GM18873 (cell line): ENCODE measurements at regions not wholly inside any gene's neighbourhood (a gene's known extent, or its start where the extent isn't known, plus 50 kb on each side); places are given as distances from the start of the nearest gene placed in this dataset.

ENCODE experiments used
- ATAC-seq: cut with Tn5 transposase; IDR thresholded peaks from one replicate; pipeline ENCODE4 v1.9.1; 2021; ENCODE audit warnings: mild to moderate bottlenecking, moderate library complexity, moderate number of reproducible peaks; ENCODE audit not compliant: unreplicated experiment, low FRiP score

DNA sequence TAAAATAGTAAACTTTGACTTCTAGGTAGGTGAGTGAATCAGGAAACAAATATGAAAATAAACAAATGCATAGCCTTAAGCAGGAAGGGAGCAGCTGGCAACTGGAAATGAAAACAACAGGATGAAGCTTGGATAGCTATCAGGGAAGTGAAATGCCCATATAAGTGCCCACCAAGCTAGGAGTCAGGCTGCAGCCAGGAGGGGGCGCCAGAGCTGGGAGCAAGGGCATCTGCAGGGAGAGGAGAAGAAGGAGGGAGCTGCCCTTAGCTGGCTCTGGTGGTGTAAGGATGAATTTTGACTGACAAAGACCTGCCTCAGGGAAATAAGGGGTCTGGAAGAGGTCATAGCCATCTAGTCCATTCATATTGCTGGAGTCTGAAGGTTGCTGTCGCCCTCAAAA is 298.3 kb downstream of the TDRD15 start:
- no peak for ATAC-seq

DNA sequence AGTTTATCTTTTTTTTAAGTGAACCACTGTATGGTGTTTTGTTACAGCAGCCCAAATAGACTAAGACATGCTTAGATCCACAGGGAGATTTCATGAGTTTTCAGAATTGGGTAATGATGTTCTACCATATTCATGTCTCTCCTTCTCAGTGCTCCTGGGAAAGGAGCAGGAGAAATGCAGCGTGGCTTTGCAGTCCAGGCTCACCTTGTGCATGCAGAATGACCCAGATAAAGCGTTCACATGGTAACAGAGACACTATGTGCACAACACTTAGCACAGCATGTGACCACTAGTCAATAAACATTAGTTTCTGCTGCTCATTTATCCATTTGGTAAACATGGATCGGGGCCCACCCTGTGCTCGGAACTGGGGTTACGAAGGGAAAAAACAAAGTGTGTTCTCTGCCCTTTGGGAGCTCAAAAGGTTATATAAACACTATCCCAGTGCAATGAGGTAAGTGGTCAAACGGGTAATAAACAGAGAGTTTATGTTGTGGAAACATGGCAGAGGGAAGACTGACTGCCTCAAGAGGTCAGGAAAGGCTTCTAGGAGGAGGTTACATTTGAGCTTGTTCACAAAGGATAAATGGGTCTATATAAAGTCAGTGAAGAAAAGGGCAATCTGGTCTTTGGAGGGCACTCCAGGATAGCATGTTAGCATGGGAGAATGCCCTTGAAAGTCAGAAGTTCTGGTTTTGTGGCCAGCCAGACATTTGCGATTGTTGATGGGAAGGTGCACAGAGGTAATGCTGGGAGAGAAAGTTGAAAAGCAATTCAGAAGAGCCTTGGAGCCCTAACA is 299.2 kb downstream of the TDRD15 start:
- ATAC-seq = no peak

DNA sequence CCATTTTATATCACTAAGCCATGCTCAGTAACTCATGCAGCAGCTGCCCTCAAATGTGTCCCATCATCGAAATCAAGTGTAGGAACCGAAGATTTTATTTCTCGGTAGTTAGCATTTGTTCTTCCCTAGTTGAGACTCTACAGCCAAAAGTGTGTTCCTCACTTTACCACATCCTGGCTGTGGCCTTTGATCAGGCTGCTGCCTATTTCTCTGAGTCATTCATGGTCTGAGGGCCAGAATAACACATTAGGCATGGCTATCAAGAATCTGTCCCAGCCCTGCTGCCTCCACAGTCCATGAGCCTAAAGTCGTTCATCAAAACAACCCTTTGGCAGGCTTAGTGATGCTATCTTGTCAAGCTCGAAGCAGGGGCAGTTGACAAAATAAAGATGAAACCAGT is 300.1 kb downstream of the TDRD15 start:
- no peak for ATAC-seq

DNA sequence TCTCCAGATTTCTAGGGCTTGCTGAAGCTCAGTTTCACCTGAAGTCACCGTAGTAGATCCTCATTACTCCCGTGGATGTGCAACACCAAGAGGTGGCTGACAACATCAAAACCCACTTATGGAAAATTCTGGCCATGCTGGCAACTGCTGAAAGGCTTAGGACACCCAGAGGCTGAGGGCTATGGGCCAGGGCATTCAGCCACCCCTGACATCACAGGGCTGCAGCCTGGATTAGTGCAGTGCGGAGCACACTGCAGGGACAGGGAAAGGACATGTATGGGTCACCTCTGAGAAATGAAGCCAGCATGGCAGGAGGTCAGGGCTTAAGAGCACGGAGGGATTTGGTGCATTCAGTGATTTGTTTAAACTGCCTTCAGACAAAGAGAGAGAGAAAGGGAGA is 300.6 kb downstream of the TDRD15 start:
- ATAC-seq = no peak

DNA sequence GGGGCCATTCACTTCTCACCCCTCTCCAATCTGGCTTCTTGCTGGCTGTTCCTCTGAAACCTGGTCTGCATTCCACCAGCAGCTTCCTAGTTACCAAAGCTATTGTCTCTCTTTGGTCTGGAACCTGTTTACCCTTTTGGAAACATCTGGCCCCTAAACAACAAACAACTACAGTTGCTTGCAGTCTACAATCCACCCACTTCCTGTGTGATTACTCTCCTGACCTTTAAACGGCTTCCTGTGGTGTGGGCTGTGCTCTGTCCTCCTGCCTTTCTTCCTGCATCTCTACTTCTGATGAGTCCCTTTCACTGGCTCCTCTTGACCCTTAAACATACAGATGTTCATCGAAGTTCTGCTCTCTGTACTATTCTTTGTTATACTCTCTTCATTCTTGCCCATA is 303.8 kb downstream of the TDRD15 start:
- no peak for ATAC-seq

DNA sequence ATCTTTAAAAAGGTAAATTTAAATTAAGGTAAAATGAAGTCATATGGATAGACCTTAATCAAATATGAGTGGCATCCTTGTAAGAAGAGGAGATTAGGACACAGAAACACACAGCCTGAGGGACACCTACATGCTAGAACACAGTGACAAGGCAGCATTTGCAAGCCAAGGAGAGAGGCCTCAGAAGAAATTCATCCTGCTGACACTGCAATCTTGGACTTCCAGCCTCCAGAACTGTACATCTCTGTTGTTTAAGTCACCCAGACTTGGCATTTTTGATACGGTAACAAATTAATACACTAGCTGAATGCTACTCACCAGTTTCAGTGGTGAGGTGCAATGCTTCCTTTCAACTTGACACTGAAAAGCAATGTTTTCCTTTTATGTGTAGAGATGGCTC is 305.0 kb downstream of the TDRD15 start:
- no peak for ATAC-seq

DNA sequence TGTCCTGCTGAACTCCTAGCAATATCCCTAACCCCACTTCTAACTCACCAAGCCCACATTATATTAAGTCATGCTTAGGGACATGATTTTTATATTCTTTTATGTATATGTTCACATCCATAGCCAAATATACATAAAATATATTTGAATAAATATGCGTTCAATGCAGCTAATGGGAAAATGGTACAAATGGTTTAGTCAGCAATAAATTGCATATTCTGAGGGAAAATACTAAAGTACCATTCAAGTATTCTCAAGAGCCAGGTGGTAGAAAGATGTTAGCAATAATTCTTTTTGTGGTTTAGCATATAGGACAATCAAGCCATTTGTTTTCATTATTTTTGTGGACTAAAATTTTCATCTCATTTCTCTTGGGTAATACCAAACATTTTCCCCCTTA is 306.0 kb downstream of the TDRD15 start:
- no peak for ATAC-seq

DNA sequence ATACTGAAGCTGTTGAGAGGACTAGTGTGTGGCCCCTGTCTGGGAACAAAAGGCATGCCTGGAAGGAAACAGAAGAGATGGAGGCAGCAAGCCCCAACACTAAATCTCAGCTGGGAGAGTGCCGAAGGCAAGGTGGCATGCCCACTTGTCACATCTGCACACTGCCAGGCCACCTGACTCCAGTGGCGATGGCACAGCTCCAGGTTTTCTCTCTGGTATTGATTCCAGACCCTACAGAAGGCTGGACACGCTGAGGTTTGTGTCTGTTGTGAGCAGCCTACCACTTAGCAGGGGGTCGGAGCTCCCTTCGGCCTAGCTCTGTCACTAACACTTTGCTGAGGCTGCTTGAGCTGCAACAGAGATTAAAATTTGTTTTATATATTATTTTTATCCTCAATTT is 307.3 kb downstream of the TDRD15 start:
- ATAC-seq = no peak

DNA sequence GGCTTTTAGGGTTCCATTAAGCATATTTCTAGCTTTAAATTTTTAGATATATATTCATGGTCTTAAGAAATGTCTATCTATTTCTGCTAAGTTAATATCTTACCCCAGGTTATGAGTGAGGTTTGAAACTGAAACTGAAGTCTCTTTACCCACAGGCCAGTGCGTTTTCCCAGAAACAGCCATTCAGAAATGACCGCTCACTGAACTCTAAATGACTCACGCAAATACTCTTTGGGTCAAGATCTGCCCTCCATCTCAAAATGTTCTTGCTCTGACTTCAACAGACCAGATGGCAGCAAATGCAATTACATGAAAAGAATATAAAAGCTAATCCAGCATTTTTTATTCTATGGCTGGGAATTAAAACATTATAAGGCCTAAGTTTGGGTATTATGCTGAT is 315.2 kb downstream of the TDRD15 start:
- ATAC-seq = no peak

DNA sequence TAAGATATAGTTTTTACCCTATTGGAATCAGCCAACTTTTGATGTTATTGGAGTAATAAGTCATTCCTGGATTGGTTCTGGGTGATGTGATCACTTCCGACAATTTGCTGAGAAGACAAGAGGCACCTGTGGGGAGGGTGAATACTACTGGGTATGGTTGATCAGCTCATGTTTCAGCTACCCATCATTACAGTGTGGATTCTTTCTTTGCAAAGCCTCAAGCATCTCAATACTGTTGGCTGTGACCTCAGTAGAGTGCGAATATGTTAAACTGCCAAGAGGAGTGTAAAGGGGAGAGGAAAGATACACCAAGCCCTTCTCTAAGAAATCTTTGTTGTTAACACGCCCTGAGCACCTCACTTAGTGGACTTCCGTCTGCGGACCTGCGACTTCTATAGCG is 317.7 kb downstream of the TDRD15 start:
- ATAC-seq = no peak

DNA sequence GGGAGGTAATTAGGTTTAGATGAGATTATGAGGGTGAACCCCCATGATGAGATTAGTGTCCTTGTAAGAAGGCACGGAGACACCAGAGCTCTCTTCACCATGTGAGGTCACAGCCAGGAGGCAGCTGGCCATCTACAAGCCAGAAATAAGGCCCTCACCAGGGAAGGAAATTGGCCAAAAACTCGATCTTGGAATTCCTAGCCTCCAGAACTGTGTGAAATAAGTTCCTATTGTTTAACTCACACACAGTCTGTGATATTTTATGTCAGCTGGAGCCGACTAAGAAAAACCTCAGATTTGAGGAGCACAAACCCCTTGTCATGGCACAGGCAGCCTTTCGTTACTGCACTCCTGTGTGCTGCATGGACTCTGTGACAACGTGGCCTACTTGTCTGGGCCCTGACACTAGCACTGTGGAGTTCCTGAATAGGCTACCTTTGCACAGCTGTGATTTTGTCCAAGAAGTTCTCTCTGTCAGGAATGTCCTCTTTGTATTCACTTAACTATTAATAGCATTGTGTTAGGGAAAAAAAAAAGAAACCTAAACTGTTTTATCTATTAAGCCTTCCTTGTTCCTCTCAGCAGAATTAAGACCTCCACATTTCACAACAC is 319.8 kb downstream of the TDRD15 start:
- no peak for ATAC-seq

DNA sequence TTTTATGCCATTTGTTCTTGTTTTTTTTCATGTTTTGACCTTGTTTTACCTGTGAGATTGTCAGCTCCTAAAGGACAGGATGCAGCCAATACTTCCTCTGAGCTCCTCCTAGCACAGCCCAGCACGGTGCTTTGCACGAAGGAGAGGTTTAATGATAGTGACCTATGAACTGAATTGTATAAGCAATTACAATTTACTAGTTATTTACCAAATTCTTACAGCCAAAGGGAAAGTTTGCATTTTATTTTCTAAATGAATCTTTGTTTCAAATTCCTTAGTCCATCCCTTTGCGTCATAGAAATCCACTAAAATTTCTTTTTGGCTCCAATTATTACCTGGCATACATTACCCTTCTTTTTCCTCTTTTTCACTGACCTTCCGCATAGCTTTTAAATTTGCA is 326.1 kb downstream of the TDRD15 start:
- no peak for ATAC-seq

DNA sequence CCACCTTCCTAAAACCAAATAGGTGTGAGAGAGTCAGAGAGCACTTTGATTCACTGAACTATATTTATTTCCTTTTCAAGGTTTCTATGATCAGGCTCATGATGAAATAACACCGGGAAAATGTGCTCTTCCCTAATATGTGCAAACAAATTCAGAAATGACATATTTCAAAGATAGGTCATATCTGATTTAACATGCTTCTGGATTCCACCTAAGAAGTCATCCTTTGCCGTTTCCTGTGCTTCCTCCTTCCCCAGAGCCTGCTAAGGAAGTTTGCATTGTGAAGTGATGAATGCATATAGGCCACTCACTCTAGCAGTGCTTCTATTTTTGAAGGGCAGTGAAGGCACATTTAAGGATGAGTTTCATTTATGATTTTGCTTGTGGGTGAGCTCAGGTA is 327.6 kb downstream of the TDRD15 start:
- ATAC-seq = no peak

DNA sequence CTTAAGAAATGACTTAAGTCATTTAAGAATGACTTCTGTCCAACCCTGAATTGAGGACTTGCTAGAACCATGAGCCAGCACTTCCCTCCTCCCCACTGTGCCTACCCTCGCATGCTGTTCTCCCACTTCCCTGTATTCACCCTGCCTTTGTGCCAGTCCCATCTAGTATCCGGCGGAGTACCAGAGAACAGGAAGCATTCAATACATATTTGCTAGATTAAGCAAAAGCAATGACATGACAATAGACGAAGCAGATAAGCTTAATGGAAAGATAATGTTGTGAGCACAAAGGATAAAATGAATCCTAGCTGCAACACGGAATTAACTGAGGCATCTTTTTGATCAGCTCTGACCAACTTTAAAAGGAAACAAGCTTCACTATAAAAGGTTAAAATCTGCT is 328.5 kb downstream of the TDRD15 start:
- no peak for ATAC-seq

DNA sequence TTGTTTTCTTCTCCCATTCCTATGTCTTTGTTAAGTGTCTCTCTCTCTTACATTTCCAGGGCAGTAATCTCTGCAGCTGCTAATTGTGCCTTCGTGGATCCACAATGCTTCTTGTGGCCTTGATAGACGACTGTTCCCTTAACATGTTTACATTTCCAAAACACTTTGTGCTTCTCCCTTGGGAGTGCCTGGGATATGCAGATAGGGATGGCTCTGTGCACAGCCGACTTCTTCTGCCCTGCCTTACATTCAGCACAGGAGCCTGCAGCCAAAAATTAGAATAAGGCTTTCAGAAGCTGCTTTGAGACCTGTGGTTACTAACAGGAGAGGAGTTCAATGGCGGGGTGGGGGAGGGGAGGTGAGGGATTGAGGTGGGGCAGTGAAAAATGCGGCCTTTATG is 328.9 kb downstream of the TDRD15 start:
- no peak for ATAC-seq

DNA sequence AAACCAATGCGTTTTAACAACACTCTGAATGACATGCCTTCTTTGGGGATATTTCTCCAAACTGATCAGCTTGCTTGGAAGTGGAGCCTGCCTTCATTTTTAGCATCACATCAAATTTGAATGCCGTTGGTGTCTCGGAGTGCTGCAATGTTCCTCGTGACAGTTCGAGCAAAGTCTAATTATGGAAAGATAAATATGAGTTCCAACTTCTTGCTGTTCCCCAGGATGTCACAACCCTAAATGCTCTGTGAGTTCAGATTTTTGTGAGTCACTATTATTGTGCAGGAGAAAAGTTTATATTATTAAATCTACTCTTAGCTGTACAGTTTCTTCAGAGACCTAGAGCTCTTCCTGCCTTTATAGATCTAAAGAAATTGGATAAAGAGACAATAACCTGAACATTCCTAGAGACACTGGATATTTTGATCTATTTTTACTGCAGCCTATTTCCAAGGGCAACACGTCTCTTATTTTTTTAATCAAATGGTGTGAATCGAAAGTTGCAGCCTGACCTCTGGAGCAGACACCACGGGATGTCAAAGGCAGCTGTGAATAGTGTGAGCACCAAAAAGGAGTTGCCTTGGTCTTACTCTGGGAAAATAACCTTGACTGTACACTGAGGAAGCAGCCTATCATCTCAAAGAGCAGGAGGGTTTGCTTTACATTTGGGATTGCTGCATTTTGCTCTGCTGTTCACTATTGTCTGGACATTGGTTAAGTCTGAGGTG is 330.1 kb downstream of the TDRD15 start:
- no peak for ATAC-seq

DNA sequence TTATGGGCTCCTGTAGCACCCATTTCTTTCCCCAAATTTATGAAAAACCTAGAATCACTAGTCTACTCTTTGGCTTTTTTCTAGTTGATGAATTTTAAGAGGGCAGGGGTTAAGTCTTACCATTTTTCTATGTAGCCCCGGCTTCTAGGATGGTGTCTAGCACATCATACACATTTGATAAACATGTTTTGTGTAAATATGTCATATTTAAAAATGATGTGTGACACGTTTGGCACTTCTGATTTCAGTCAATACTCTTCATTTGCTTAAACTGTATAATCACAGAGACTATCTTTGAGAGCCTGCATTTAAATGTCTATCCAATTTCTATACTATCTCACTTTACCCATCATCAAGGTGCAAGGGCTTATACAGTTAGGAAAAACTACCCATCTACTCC is 331.1 kb downstream of the TDRD15 start:
- no peak for ATAC-seq

DNA sequence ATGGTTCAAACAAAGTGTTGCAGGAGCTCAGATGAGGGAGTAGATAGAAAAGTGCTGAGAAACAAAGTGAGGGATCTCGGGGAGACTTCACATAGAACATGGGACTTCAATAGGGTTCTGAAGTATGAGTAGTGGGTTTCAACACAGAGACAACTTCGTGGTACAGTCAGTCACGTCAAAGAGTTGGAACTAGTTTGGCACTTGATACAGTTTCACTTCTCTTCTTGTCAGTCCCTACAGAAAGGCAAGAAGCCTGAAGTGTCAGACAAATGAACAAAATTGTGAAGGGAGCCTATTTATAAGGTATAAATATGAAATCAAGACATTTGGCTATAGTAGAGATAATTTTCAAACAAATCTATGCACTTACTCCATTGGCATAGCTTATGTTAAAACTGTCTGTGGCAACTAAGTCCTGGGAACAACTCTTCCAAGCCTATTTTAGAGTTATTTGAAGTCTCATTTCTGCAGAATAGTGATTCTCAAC is 338.0 kb downstream of the TDRD15 start:
- ATAC-seq = no peak

DNA sequence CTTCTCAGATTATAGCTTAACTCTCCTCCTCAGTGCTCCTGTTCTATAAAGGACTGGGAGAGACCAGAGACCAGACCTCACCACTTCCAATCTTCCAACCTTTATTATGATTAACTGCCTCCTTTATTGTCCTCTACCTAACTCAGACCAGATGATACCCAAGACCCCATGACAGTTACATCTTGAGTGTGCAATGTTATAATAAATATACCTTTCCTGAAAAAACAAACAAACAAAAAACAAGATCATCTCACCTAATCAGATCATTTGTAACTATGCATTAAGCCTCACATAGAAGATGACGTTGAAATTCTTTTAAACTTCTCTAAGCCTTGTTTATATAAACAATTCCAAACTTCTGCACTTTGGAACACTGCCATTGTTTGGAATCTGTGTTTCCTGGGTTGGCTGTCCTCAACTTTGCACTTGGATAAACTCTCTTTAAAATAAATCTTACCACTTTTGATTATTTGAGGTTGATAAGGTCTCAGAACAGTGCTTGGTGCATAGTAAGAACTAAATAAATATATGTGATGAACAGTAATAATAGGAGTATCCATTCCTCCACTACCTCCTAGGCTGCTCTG is 342.7 kb downstream of the TDRD15 start:
- ATAC-seq = no peak

DNA sequence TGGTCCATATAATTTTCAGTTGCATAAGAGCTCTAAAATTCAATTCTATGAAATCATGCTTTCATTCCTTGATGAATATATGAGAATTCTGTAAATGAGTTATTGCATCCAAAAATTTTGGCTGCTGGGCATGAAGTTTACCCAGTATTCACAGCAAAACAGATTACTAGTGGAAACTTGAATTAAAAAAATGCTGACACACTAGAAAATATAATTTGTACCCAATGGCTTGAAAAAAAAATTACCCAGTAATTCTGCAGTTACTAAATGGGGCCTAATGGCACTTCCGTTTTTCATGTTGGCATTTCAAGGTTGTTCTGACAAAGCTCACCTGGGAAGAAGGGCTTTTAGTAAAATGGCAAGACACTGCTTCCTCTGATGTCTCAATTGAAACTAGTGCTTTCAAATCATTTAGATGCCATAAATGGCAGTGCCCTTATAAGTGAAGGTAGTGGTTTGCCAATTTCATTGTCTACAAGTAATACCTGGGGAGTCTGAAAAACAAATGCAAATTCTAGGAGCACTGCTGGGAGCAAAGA is 343.6 kb downstream of the TDRD15 start:
- ATAC-seq = no peak

DNA sequence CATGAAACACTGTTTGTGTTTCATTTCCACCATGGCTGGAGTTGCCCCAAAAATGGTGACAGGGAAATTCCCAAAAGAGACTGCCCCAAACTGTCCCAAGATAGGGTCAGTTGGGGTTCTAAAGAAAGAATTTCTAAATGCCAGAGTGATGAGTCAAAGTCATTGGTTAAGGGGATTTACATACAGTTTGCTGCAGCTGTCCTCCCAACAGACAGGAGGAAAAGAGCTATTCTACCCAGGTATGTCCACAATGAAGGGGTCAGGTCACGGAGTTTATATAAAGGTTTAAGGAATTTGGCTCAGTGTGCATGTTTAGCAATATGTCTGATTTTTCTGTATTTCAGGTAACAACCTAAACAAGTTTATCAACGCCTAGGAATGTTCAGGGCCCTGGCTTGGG is 344.1 kb downstream of the TDRD15 start:
- no peak for ATAC-seq
